GM18861 (cell line): ENCODE measurements at regions not wholly inside any gene's neighbourhood (a gene's known extent, or its start where the extent isn't known, plus 50 kb on each side); places are given as distances from the start of the nearest gene placed in this dataset.

Experiments
- ATAC-seq: cut with Tn5 transposase; IDR thresholded peaks from one replicate; pipeline ENCODE4 v1.9.1; 2021; ENCODE audit not compliant: unreplicated experiment

- ATAC-seq, result no peak
These were observed 265.6 kb upstream of the ATP11B start for GRCh38 chr3:182527745-182528144.

GRCh38 chr3:182530316-182530715, 263.0 kb upstream of the ATP11B start:
- no peak for ATAC-seq

- ATAC-seq, result no peak
These were observed 259.9 kb upstream of the ATP11B start for GRCh38 chr3:182533394-182533793.

GRCh38 chr3:182544542-182544941, 248.8 kb upstream of the ATP11B start:
- no peak for ATAC-seq

- ATAC-seq, result no peak
These were observed 231.0 kb upstream of the ATP11B start for GRCh38 chr3:182562274-182562673.

- no peak for ATAC-seq
These were observed 227.1 kb upstream of the ATP11B start for GRCh38 chr3:182565916-182566796.

GRCh38 chr3:182567700-182568099, 225.6 kb upstream of the ATP11B start:
- ATAC-seq, result no peak

- ATAC-seq, result no peak
These were observed 225.0 kb upstream of the ATP11B start for GRCh38 chr3:182568261-182568660.

GRCh38 chr3:182568876-182569275, 224.4 kb upstream of the ATP11B start:
- no peak for ATAC-seq

GRCh38 chr3:182570946-182571594, 222.2 kb upstream of the ATP11B start:
- no peak for ATAC-seq

GRCh38 chr3:182575941-182576340, 217.4 kb upstream of the ATP11B start:
- ATAC-seq, result no peak

GRCh38 chr3:182583545-182583944, 209.8 kb upstream of the ATP11B start:
- no peak for ATAC-seq

GRCh38 chr3:182585532-182586150, 207.7 kb upstream of the ATP11B start:
- ATAC-seq, result no peak

GRCh38 chr3:182592747-182593146, 200.6 kb upstream of the ATP11B start:
- no peak for ATAC-seq

GRCh38 chr3:182596676-182597410, 196.5 kb upstream of the ATP11B start:
- ATAC-seq, result no peak

GRCh38 chr3:182597621-182598041, 195.7 kb upstream of the ATP11B start:
- no peak for ATAC-seq

GRCh38 chr3:182601597-182601996, 191.7 kb upstream of the ATP11B start:
- no peak for ATAC-seq

- ATAC-seq, result no peak
These were observed 189.8 kb upstream of the ATP11B start for GRCh38 chr3:182603501-182603900.

GRCh38 chr3:182605882-182606611, 187.3 kb upstream of the ATP11B start:
- no peak for ATAC-seq

GRCh38 chr3:182606905-182607504, 186.3 kb upstream of the ATP11B start:
- ATAC-seq, result no peak
